Epithelial cell of prostate (primary cell): ENCODE measurements at regions not wholly inside any gene's neighbourhood (a gene's known extent, or its start where the extent isn't known, plus 50 kb on each side); places are given as distances from the start of the nearest gene placed in this dataset.

Experiments used
- DNase-seq: peaks from one replicate; pipeline ENCODE4 v3.0.0-alpha.2; 2011; ENCODE audit warnings: low read depth, low spot score
- H3K27ac ChIP-seq: fragments of 450-650 bp; 2 replicates; pipeline ENCODE4 v1.5.1; 2017; ENCODE audit warnings: mild to moderate bottlenecking

GRCh38 chr12:84807249-84807648, 105.3 kb downstream of the SLC6A15 start:
- DNase-seq, result peak; percentile 27
- H3K27ac ChIP-seq, result no peak overlapping the region

GRCh38 chr12:84805474-84805858, 107.1 kb downstream of the SLC6A15 start:
- no peak for DNase-seq
- H3K27ac ChIP-seq, result no peak overlapping the region

- H3K27ac ChIP-seq, result no peak overlapping the region
These were observed 107.7 kb downstream of the SLC6A15 start for GRCh38 chr12:84804691-84805473.

DNA sequence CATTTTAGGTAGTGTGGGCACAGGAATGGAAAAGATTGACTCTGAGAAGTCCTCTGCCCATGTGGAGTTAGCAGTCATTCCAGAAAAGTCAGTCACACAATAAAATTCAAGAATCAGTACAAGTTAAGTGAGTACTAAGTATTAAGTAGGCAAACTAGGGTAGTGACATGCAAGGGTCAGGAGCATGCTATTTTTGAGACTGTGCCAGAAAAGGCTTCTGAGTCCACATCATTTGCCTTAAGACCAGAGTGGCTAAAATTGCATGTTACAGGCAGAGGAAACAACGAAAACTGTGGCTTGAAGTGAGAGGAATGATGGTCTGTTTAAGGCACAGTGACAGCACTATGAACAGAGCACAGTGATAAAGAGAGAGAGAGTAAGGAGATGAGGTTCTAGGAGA, 108.9 kb downstream of the SLC6A15 start:
- no peak for DNase-seq
- H3K27ac ChIP-seq, result no peak overlapping the region

More at GRCh38 chr12:84804691-84805473, 107.7 kb downstream of the SLC6A15 start:
- no peak for DNase-seq

GRCh38 chr12:84802161-84802560, 110.4 kb downstream of the SLC6A15 start:
- DNase-seq, result no peak
- no peak overlapping the region for H3K27ac ChIP-seq

DNA sequence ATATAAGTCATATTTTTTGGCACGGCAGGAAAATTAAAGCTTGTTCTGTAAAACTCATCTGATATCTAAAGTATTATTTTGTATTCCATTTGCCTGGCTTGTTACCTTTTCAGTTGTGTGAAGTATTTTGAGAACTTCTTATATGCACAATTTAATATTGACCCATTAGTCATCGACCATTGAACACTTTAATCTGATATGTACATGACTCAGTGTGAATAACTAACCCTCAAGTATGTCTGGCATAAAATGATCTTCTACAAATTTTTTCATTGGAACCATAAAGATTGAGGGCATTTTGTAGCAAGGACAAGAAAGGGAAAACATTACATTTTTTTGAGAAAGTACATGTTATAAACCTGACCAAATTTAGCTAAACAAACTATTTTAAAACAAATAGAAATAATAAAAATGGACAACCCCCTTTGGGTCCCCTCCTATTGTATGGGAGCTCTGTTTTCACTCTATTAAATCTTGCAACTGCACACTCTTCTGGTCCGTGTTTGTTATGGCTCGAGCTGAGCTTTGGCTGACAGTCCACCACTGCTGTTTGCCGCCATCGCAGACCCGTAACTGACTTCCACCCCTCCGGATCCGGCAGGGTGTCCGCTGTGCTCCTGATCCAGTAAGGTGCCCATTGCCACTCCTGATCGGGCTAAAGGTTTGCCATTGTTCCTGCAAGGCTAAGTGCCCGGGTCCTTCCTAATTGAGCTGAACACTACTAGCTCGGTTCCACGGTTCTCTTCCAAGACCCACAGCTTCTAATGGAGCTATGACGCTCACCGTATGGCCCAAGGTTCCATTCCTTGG, 118.8 kb downstream of the SLC6A15 start:
- DNase-seq, result peak; percentile 27
- H3K27ac ChIP-seq, result no peak overlapping the region

GRCh38 chr12:84791444-84791843, 121.2 kb downstream of the SLC6A15 start:
- no peak overlapping the region for H3K27ac ChIP-seq
- no peak for DNase-seq

GRCh38 chr12:84789184-84789583, 123.4 kb downstream of the SLC6A15 start:
- no peak overlapping the region for H3K27ac ChIP-seq
- no peak for DNase-seq

DNA sequence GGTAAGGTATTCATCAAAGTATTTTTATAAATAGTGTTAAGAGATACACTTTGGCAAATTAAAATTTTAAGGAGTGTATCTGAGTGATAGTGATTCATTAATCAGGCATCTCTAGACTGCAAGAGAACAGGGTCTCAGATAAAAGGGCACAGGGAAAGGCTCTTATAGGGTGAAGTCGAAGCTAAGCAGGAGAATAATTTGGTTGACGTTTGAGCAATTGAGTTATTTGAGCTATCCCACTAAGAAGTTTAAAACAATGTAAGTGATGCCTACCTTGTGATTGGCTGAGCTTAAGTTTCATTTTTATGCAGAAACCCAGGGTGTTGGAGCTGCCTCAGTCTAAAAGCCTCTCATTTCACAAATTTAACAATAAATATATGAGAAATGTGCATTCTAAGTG, 125.3 kb downstream of the SLC6A15 start:
- H3K27ac ChIP-seq, result no peak overlapping the region
- DNase-seq, result no peak

DNA sequence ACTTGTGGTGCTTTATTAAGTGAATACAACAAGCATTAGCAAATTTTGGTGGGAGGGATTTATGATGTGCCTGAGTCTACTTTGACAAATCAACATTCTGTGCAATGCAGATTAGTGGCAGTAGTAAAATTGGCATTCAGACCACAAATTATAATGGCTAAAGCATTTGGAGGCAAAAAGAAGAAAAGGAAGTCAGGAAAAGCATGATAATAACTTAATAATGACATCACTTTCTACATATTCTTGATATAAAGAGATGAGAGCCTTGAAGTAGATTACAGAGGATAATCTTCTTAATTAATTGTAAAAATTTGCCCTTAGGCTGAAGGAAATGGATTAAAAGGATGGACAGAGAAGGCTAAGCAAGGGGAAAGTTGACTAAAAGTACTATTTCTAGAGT, 126.0 kb downstream of the SLC6A15 start:
- DNase-seq, result no peak
- no peak overlapping the region for H3K27ac ChIP-seq

DNA sequence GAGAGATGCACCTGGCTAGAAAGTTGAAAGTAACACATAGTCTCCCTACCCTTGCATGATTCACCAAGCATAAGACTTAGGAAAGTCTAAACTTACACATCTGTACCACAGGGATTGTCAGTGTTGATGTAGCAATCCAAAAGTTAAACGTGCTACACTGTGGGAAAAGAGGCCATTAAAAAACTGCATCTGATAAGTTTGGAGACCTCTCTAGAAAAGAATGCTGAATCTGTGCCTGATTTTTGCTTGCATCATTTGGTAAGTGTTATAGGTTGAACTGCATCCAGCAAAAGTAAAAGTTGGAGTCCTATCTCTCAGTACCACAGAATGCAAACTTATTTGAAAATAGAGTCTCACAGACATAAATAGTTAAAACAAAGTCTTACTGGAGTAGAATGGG, 126.6 kb downstream of the SLC6A15 start:
- no peak overlapping the region for H3K27ac ChIP-seq
- no peak for DNase-seq

- H3K27ac ChIP-seq, result no peak overlapping the region
- no peak for DNase-seq
These were observed 127.3 kb downstream of the SLC6A15 start for GRCh38 chr12:84785281-84785680.

DNA sequence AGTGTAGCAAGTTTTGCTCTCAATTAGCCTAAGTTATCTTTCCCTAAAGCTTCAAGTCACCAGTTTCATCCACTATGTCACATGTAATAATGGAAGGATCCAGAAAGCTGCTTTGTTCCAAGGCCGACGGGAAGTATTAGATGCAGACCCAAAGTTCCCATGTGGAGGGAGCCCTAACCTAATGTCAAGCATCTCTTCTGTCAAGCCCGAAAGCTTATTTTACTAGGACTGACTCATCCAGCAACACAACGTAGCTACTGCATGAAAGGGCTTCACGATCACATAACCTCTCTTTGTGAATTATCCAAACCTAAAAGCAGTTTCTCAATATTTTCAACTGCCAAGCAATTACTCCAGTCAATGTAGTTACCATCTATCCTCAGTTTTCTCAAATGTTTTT, 133.4 kb downstream of the SLC6A15 start:
- no peak overlapping the region for H3K27ac ChIP-seq
- no peak for DNase-seq

GRCh38 chr12:84772281-84772680, 140.3 kb downstream of the SLC6A15 start:
- no peak for DNase-seq
- peak overlapping the region; percentile 3 for H3K27ac ChIP-seq

- no peak for DNase-seq
- no peak overlapping the region for H3K27ac ChIP-seq
These were observed 145.5 kb downstream of the SLC6A15 start for GRCh38 chr12:84767079-84767478.

DNA sequence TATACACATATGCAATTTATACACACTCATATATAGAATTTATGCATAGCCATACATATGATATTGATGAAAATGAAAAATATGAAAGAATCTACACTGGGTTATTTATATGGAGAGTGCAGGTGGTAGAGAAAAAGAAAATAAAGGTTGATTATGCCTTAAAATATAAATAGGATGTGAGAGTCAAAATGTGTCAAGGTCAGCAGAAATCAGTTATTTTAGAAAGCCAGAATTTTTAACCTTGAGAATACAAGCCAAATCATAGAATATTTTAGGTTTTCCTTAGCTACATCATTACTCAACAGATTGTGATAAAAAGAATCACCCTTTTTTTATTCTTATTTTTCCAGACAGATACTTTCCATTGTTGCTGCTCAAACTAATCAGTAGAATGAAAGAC, 146.2 kb downstream of the SLC6A15 start:
- no peak overlapping the region for H3K27ac ChIP-seq
- no peak for DNase-seq

- DNase-seq, result no peak
- H3K27ac ChIP-seq, result no peak overlapping the region
These were observed 148.6 kb downstream of the SLC6A15 start for GRCh38 chr12:84764001-84764400.

DNA sequence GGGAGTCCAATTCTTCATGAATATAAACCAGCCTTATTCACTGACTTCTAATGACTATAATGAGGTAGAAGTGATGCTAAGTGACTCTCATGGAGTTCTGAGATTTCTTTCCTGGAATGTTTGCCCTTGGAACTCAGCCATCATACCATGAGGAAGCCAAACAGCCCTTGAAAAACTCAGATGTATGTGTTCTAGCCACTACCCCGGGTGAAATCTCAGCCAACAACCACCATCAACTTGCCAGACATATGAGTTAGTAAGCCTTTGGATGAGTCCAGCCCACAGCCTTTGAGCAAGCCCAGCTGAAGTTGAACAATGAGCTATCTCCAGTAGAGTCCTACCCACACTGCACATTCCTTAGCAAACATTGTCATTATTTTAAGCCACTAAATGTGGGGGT, 149.5 kb downstream of the SLC6A15 start:
- no peak for DNase-seq
- no peak overlapping the region for H3K27ac ChIP-seq

DNA sequence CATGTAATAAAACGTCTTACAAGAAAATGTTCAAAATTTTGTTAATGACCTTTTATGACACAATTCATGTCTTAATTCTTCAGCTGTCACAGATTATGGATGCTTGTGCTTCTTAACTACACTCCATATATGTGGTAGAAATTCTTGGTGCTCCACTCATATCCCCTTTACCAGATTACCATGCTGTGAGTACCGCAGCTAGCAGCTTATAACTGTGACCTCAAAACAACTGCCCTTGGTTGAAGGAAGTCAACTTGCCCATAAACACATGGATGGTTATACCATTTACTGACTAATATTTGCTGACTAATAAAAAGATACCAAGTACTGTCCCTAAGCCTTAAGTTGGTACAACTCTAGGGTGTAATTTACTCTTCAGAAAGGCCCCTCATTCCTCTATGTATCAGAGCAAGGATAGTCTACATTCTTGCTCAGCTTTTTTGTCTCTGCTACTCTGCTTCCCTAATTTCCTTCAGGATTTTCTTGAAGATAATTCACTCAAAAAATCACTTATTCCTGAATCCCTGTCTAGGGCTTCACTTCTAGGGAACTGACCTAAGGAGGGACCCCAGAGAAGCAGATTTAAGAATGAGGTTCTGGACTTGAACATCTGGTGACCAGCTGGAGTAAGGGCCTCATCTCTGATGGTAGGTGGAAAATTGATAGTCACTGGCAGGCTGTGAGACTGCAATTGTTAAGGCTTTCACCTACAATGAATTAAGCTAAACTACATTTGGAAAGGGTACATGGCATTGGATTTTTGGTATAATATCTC, 152.3 kb downstream of the SLC6A15 start:
- no peak for DNase-seq
- no peak overlapping the region for H3K27ac ChIP-seq

GRCh38 chr12:84757978-84758377, 154.6 kb downstream of the SLC6A15 start:
- no peak overlapping the region for H3K27ac ChIP-seq
- no peak for DNase-seq

- H3K27ac ChIP-seq, result no peak overlapping the region
- no peak for DNase-seq
These were observed 155.6 kb downstream of the SLC6A15 start for GRCh38 chr12:84756961-84757360.
